Left lung (tissue), 4 donors: ENCODE measurements at regions not wholly inside any gene's neighbourhood (a gene's known extent, or its start where the extent isn't known, plus 50 kb on each side); places are given as distances from the start of the nearest gene placed in this dataset.

Source experiments
- ATAC-seq: fragments of 200-7000 bp; cut with Tn5 transposase; one replicate; pipeline ENCODE4 v1.9.1; 2020; ENCODE audit warnings: moderate library complexity
- DNase-seq, 4 donors: peaks; one replicate each; pipeline ENCODE4 v3.0.0-alpha.2; 2013 to 2020
- H3K27ac ChIP-seq, 2 donors: fragments of 200-600 bp; sonication (generic) in 1 of 2; one replicate each; pipeline versions ENCODE4 v1.5.0 to v1.8.0; 2020 to 2021
- H3K27me3 ChIP-seq, 2 donors: fragments of 200-600 bp; sonication (generic) in 1 of 2; one replicate each; pipeline versions ENCODE4 v1.5.0 to v1.8.0; 2020 to 2021
- H3K36me3 ChIP-seq, 2 donors: fragments of 200-600 bp; sonication (generic) in 1 of 2; one replicate each; pipeline versions ENCODE4 v1.5.0 to v1.8.0; 2020 to 2021
- H3K4me1 ChIP-seq, 2 donors: fragments of 200-600 bp; one replicate each; pipeline ENCODE4 v1.8.0; 2021
- H3K4me3 ChIP-seq, 2 donors: fragments of 200-600 bp; sonication (generic) in 1 of 2; one replicate each; pipeline versions ENCODE4 v1.5.0 to v1.8.0; 2020 to 2021; ENCODE audit warnings: mild to moderate bottlenecking in 1 of 2
- H3K9me3 ChIP-seq, 2 donors: fragments of 200-600 bp; sonication (generic) in 1 of 2; one replicate each; pipeline versions ENCODE4 v1.5.0 to v1.8.0; 2020 to 2021
- intact Hi-C, 2 donors: fragments of 100-400 bp; cut with DNase I; formaldehyde crosslinking; loops; one replicate each; pipeline versions ENCODE4 v1.11.2 to v1.14.2; 2022
- TF ChIP-seq, protein P1 (sequence below), 2 donors: fragments of 200-600 bp; sonication (generic) in 1 of 2; IDR thresholded peaks; one replicate each; pipeline versions ENCODE4 v1.5.0 to v1.8.0; 2021; ENCODE audit warnings: antibody characterized with exemption in 2 of 2
- donor health status: DM: no; HTN: yes; CAD: no.
- donor health status: DM: no; HTN: no; CAD: no.

DNA sequence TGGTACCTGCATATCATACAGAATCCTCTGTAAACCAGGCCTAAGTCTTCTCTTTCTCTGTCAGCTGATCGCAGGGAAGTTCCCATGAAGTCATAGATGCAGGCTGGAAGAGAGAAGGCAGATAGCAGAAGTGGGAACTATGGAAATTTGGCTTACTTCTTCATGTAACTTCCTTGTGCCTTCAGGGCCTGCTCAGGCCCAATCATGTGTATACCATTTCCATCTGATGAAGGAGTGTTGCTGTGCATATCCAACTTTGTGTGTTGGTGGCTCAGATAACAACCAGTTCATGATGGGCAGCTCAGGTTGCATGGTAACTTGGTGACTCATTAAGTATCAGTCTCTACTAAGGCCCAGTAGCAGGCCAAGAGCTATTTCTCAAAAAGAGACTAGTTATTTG, 53.1 kb upstream of the CEP295 start:
- no peaks in the 10 kb centered on the region for H3K36me3 ChIP-seq
- H3K4me3 ChIP-seq = no peak overlapping the region
- TF ChIP-seq, protein P1, sequence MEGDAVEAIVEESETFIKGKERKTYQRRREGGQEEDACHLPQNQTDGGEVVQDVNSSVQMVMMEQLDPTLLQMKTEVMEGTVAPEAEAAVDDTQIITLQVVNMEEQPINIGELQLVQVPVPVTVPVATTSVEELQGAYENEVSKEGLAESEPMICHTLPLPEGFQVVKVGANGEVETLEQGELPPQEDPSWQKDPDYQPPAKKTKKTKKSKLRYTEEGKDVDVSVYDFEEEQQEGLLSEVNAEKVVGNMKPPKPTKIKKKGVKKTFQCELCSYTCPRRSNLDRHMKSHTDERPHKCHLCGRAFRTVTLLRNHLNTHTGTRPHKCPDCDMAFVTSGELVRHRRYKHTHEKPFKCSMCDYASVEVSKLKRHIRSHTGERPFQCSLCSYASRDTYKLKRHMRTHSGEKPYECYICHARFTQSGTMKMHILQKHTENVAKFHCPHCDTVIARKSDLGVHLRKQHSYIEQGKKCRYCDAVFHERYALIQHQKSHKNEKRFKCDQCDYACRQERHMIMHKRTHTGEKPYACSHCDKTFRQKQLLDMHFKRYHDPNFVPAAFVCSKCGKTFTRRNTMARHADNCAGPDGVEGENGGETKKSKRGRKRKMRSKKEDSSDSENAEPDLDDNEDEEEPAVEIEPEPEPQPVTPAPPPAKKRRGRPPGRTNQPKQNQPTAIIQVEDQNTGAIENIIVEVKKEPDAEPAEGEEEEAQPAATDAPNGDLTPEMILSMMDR (IDR thresholded peaks at IDR 0.05) = no peak
- H3K4me1 ChIP-seq = peaks cover 0 to 9% of the 10 kb centered on the region in 2 donors
- DNase-seq (no peak), ATAC-seq (peak; percentile 56)
- no peak overlapping the region for H3K27ac ChIP-seq
- intact Hi-C loops = no loop called here
- H3K9me3 ChIP-seq = no peaks in the 10 kb centered on the region
- H3K27me3 ChIP-seq = no peaks in the 10 kb centered on the region

DNA sequence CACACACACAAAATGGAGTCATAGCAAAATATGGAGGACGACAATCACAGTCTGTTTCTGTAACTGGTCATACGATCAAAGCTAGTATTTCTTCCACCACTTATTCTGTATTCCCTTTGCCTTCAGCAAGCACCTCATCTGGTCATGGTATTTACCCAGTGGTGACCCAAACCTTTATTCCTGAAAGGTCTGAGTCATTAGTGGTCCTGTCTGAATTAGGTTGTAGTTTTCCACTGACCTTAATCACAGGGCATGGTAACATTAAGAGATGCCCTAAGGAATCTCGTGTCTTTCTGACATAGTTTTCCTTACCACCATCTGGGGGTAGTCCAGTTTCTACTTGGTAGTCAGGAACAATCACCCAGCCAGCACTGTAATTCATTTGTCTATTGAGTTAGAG, 54.8 kb upstream of the CEP295 start:
- TF ChIP-seq, protein P1 (IDR thresholded peaks at IDR 0.05) = no peak
- no peak overlapping the region for H3K27ac ChIP-seq
- H3K4me3 ChIP-seq = no peak overlapping the region
- peaks cover 0 to 9% of the 10 kb centered on the region in 2 donors for H3K4me1 ChIP-seq
- H3K27me3 ChIP-seq = no peaks in the 10 kb centered on the region
- no peak for ATAC-seq
- intact Hi-C loops = no loop called here
- no peak for DNase-seq
- no peaks in the 10 kb centered on the region for H3K9me3 ChIP-seq
- H3K36me3 ChIP-seq = no peaks in the 10 kb centered on the region

DNA sequence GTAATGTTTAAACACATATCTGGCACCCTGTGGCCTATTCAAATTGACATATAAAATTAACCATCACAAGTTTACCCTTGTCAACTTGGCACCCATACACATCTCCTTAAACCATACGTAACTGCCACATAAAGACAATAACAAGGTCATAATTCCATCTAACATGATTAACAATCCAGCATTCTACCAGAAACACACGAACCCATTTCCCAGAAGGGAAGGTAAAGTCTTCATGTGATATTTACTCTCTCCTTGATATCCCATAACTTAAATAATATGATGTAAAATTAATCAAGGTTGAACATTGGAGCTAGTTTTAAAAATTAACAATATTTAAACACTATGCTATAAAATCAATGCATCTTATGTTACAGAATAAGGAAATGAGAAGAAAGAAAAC, 55.2 kb upstream of the CEP295 start:
- H3K4me3 ChIP-seq = no peak overlapping the region
- no peaks in the 10 kb centered on the region for H3K36me3 ChIP-seq
- ATAC-seq (no peak), DNase-seq (no peak)
- TF ChIP-seq, protein P1 (IDR thresholded peaks at IDR 0.05) = no peak
- intact Hi-C loops = no loop called here
- peaks cover 0 to 9% of the 10 kb centered on the region in 2 donors for H3K4me1 ChIP-seq
- no peaks in the 10 kb centered on the region for H3K9me3 ChIP-seq
- no peak overlapping the region for H3K27ac ChIP-seq
- H3K27me3 ChIP-seq = no peaks in the 10 kb centered on the region

DNA sequence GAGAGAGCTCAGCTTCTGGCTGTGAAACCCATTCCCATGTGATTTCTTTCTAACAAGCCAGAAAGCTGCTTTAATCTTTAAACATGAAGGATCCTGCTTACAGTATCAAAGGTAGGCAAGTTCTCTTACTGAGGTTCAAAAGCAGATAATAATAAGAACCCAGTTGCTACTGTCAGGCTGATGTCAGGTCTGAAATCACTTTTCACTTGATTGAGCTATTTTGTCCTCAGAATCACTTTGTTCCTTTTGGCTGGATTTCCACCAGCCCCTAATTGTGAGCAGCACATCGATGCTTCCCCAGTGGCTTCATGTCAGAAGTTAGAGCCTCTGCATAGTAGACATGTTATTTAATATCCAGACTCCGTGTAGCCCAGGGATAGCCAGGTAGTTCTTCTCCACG, 55.8 kb upstream of the CEP295 start:
- H3K9me3 ChIP-seq = no peaks in the 10 kb centered on the region
- no peak for DNase-seq
- H3K27ac ChIP-seq = no peak overlapping the region
- H3K4me3 ChIP-seq = no peak overlapping the region
- no peak for ATAC-seq
- TF ChIP-seq, protein P1 (IDR thresholded peaks at IDR 0.05) = no peak
- peaks cover 0 to 9% of the 10 kb centered on the region in 2 donors for H3K4me1 ChIP-seq
- no peaks in the 10 kb centered on the region for H3K36me3 ChIP-seq
- H3K27me3 ChIP-seq = no peaks in the 10 kb centered on the region
- intact Hi-C loops = no loop called here

DNA sequence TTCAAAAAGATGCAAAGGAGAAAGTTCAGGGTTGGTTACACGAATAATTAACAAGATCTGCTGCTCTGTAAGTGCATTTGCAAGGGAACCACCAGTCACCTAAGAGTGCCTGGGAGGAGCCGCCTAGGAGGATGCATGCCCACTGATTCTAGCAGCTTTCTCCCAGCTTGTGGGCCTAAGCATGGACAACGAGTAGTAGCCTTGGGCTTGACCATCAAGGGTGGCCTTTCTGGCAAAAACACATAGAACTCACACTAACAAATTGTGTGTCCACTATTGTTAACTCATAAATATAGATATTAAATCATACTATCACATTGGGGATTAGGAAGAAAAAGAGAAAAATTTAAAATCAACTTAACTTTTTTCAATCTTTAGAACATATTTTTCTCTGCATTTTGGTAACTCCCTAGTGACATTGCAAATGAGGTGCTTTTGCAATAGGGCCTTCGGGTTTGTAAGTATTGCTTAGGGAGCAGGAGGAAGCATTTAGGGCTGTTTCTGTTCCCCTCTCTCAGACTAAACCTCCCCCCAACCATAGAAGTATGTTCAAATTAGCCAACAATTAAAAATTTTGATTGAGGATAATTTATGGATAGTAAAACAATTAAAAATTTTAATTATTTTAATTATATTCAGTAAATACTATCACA, 57.3 kb upstream of the CEP295 start:
- no peaks in the 10 kb centered on the region for H3K9me3 ChIP-seq
- peaks cover 0 to 9% of the 10 kb centered on the region in 2 donors for H3K4me1 ChIP-seq
- intact Hi-C loops = no loop called here
- no peaks in the 10 kb centered on the region for H3K36me3 ChIP-seq
- no peak overlapping the region for H3K27ac ChIP-seq
- TF ChIP-seq, protein P1 (IDR thresholded peaks at IDR 0.05) = no peak
- no peak overlapping the region for H3K4me3 ChIP-seq
- ATAC-seq = no peak
- no peak for DNase-seq
- no peaks in the 10 kb centered on the region for H3K27me3 ChIP-seq
